ENCODE measurements at regions not wholly inside any gene's neighbourhood (a gene's known extent, or its start where the extent isn't known, plus 50 kb on each side); places are given as distances from the start of the nearest gene placed in this dataset.

DNA sequence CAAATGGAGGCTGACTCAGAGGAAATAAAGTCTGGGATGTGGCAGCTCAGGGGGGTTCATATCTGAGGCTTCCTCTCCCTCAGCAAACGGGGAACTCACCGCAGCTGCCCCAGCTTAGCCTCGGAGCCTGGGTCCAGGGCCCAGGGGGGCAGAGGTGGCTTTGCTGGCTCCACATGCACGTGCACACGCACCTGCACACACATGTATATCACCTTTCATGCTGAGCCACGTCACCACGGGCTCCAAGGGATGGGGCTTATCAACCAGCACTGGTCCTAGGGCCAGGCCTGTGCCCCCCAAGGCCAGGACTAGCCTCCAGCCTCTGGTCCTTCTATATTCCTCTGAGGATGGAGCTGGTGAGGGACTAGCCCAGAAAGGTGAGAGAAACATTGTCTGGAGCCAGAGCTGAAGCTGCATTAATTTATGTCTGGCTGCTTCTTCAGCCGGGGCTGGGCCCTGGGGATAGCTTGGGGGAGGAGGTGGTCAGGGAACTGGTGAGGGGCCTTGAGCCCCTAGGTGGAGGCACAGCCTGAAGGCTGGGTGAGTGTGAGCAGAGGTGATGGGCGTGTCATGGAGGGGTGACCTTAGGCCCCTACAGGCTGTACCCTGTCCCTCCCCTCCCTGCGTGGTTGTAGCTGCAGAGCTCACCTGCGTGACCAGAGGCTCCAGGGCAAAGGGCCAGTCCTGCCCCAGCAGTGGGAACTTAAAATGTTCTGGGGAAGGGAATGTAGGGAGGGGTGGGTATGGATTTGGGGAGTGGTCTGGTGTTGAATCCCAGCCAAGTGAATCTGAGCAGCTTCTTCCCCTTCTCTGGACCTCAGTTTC is 520.8 kb downstream of the PTPRU start:
- Histone ChIP-seq H4K20me1 (ENCODE audit: insufficient read depth) (no peaks in the 10 kb centered on the region), H3K79me2 (ENCODE audit: insufficient read depth, low read length) (no peaks in the 10 kb centered on the region), H3K4me3 (replicated peaks in 1 of 2; ENCODE audit: low read depth in 1 of 2, low read length in 2 of 2) (no peak overlapping the region), H3K36me3 (ENCODE audit: control insufficient read depth in 1 of 2, insufficient read depth in 2 of 2, low read length in 2 of 2) (no peaks in the 10 kb centered on the region), H3K27me3 (ENCODE audit: insufficient read depth, low read length) (peaks cover 6% of the 10 kb centered on the region; the same call in 1 of the 2 replicates), H2AFZ (ENCODE audit: low read depth, low read length, poor library complexity, severe bottlenecking) (no peak overlapping the region), H3K4me1 (ENCODE audit: control insufficient read depth in 1 of 2, insufficient read depth in 2 of 2, low read length in 2 of 2) (no peaks in the 10 kb centered on the region), H3K9me3 (ENCODE audit: control insufficient read depth in 1 of 2, insufficient read depth in 1 of 2, low read depth in 1 of 2, low read length in 2 of 2) (no peaks in the 10 kb centered on the region), H3K27ac (ENCODE audit: low read depth, low read length) (no peak overlapping the region), H3K9me2 (ENCODE audit: insufficient read depth) (no peaks in the 10 kb centered on the region), H3K9ac (ENCODE audit: low read length) (no peak overlapping the region), H3K4me2 (ENCODE audit: low read length) (no peak overlapping the region)
- DNase-seq (ENCODE audit: low read depth, low spot score) (no peak), ATAC-seq (no peak)
- intact Hi-C loops (cut with micrococcal nuclease): no loop called here
- ChIA-PET POLR2A (no interaction called here), CTCF (no interaction called here), RAD21 (ENCODE audit: low non-redundant PET in 1 of 2, low total read pairs in 2 of 2, uncharacterized antibody in 2 of 2, unreplicated experiment in 2 of 2) (no interaction called here)
- BruUV-seq (replicated peaks): no TSS peak
- no peak for TF ChIP-seq TCF7L2 (IDR thresholded peaks at IDR 0.05; ENCODE audit: borderline replicate concordance, extremely low read depth, insufficient read depth, insufficient read length)
- no peak for TF ChIP-seq ELF1 (IDR thresholded peaks at IDR 0.05; ENCODE audit: borderline replicate concordance, low read depth)
- no peak for TF ChIP-seq ZBTB33 (IDR thresholded peaks at IDR 0.05; ENCODE audit: extremely low read depth, insufficient replicate concordance, low read length)
- no peak for TF ChIP-seq ZFX (IDR thresholded peaks at IDR 0.05)

GRCh38 chr1:29756498-29756897 is 520.2 kb downstream of the PTPRU start:
- Histone ChIP-seq H3K79me2 (ENCODE audit: insufficient read depth, low read length) (no peaks in the 10 kb centered on the region), H3K27me3 (ENCODE audit: insufficient read depth, low read length) (peaks cover 9% of the 10 kb centered on the region), H3K27ac (ENCODE audit: low read depth, low read length) (no peak overlapping the region), H3K4me1 (ENCODE audit: control insufficient read depth in 1 of 2, insufficient read depth in 2 of 2, low read length in 2 of 2) (no peaks in the 10 kb centered on the region), H3K9me2 (ENCODE audit: insufficient read depth) (no peaks in the 10 kb centered on the region), H3K4me2 (ENCODE audit: low read length) (no peak overlapping the region), H2AFZ (ENCODE audit: low read depth, low read length, poor library complexity, severe bottlenecking) (no peak overlapping the region), H3K36me3 (ENCODE audit: control insufficient read depth in 1 of 2, insufficient read depth in 2 of 2, low read length in 2 of 2) (no peaks in the 10 kb centered on the region), H4K20me1 (ENCODE audit: insufficient read depth) (no peaks in the 10 kb centered on the region), H3K4me3 (replicated peaks in 1 of 2; ENCODE audit: low read depth in 1 of 2, low read length in 2 of 2) (no peak overlapping the region), H3K9ac (ENCODE audit: low read length) (no peak overlapping the region), H3K9me3 (ENCODE audit: control insufficient read depth in 1 of 2, insufficient read depth in 1 of 2, low read depth in 1 of 2, low read length in 2 of 2) (no peaks in the 10 kb centered on the region)
- ATAC-seq: no peak
- ChIA-PET RAD21 (ENCODE audit: low non-redundant PET in 1 of 2, low total read pairs in 2 of 2, uncharacterized antibody in 2 of 2, unreplicated experiment in 2 of 2) (no interaction called here), POLR2A (no interaction called here), CTCF (no interaction called here)
- no peak for TF ChIP-seq CEBPB (IDR thresholded peaks at IDR 0.05; ENCODE audit: low read depth)
- TF ChIP-seq ZFX (IDR thresholded peaks at IDR 0.05): no peak
- TF ChIP-seq SIN3A (IDR thresholded peaks at IDR 0.05; ENCODE audit: low read depth): no peak
- no peak for TF ChIP-seq ELF1 (IDR thresholded peaks at IDR 0.05; ENCODE audit: borderline replicate concordance, low read depth)
- no peak for TF ChIP-seq EGR1 (IDR thresholded peaks at IDR 0.05; ENCODE audit: low read depth)
- TF ChIP-seq, protein P1, sequence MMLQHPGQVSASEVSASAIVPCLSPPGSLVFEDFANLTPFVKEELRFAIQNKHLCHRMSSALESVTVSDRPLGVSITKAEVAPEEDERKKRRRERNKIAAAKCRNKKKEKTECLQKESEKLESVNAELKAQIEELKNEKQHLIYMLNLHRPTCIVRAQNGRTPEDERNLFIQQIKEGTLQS (IDR thresholded peaks at IDR 0.05): no peak
- no peak for TF ChIP-seq CBX3 (IDR thresholded peaks at IDR 0.05; ENCODE audit: low read depth)
- no peak for TF ChIP-seq EZH2 (IDR thresholded peaks at IDR 0.05)
- no peak for TF ChIP-seq JUND (IDR thresholded peaks at IDR 0.05)
- no peak for TF ChIP-seq REST (IDR thresholded peaks at IDR 0.05; ENCODE audit: low read depth)
- TF ChIP-seq ZNF274 (IDR thresholded peaks at IDR 0.05; ENCODE audit: low read depth, low read length): no peak
- no peak for TF ChIP-seq YY1 (IDR thresholded peaks at IDR 0.05; ENCODE audit: extremely low read depth, insufficient replicate concordance, low read depth, low read length)
- no peak for TF ChIP-seq POLR2A (IDR thresholded peaks at IDR 0.05; ENCODE audit: borderline replicate concordance, extremely low read depth, insufficient read depth, insufficient read length)
- intact Hi-C loops (cut with micrococcal nuclease): no loop called here
- no peak for DNase-seq (ENCODE audit: low read depth, low spot score)
- no TSS peak for BruUV-seq (replicated peaks)

Data from HCT116 (cell line).